ENCODE measurements at regions not wholly inside any gene's neighbourhood (a gene's known extent, or its start where the extent isn't known, plus 50 kb on each side); places are given as distances from the start of the nearest gene placed in this dataset.

DNA sequence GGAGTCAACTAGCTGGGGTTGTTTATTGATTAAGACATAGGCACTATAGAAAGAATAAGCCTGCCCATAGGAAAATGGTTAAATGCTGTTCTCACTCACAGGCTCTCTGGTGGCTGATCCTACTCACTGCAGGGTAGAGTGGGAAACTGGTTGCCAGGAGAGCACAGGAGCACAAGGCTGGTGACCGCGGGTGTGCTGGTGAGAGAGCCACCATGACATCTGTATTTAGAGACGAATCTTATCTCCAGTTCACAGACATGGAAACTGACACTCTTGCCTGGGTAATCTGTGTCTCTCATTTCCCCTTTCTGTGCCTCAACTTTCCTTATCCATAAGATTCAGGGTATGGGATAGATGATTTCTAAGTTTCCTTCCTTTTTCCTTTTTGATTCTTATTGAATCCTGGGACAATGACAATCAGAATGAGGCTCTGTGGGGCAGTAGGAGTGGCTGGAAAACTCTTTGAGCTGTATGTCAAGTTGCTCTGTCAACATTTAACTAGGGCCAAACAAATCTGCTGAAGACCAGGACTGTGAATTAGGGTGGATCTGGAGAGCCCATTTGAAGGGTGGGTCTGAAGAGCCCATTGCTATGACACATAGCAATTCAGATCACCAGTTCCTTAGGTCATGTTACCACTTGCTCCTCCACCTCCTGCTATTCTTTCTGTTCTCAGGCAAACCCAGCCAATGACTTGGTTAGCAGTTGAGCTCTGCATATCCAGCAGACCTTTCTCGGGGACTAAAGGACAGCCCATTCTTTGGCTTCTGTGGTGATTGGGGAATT is 286.1 kb upstream of the TBL1XR1 start:
- Histone ChIP-seq H3K4me1 (ENCODE audit: insufficient read depth, low read length) (peaks cover 17% of the 10 kb centered on the region), H3K9ac (ENCODE audit: low read length) (no peak overlapping the region), H3K4me3 (ENCODE audit: low read length) (no peak overlapping the region), H3F3A (ENCODE audit: low read length, unreplicated experiment) (no peaks in the 10 kb centered on the region), H3K9me3 (ENCODE audit: low read length) (no peaks in the 10 kb centered on the region), H3K4me2 (ENCODE audit: low read length) (no peak overlapping the region), H3K27ac (ENCODE audit: low read length) (no peak overlapping the region), H3K79me2 (ENCODE audit: low read length) (no peaks in the 10 kb centered on the region), H3K36me3 (ENCODE audit: low read depth, low read length) (no peaks in the 10 kb centered on the region), H4K20me1 (ENCODE audit: low read length) (no peaks in the 10 kb centered on the region), H3K9me2 (replicated peaks; ENCODE audit: low read length) (no peaks in the 10 kb centered on the region), H2AFZ (ENCODE audit: low read length) (no peak overlapping the region), H3K27me3 (ENCODE audit: low read length) (no peaks in the 10 kb centered on the region)
- intact Hi-C loops (cut with micrococcal nuclease), result no loop called here
- BruUV-seq (replicated peaks), result no TSS peak
- TF ChIP-seq, protein P1, sequence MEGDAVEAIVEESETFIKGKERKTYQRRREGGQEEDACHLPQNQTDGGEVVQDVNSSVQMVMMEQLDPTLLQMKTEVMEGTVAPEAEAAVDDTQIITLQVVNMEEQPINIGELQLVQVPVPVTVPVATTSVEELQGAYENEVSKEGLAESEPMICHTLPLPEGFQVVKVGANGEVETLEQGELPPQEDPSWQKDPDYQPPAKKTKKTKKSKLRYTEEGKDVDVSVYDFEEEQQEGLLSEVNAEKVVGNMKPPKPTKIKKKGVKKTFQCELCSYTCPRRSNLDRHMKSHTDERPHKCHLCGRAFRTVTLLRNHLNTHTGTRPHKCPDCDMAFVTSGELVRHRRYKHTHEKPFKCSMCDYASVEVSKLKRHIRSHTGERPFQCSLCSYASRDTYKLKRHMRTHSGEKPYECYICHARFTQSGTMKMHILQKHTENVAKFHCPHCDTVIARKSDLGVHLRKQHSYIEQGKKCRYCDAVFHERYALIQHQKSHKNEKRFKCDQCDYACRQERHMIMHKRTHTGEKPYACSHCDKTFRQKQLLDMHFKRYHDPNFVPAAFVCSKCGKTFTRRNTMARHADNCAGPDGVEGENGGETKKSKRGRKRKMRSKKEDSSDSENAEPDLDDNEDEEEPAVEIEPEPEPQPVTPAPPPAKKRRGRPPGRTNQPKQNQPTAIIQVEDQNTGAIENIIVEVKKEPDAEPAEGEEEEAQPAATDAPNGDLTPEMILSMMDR (conservative IDR thresholded peaks at IDR 0.05; ENCODE audit: low read depth, low read length), result peak; percentile 38; the same call in 1 of the 2 replicates
- TF ChIP-seq EZH2 (IDR thresholded peaks at IDR 0.05; ENCODE audit: low read length, unreplicated experiment), result no peak
- TF ChIP-seq EZH2phosphoT487 (IDR thresholded peaks at IDR 0.05; ENCODE audit: borderline replicate concordance, low read length), result no peak
- no peak for ATAC-seq
- ChIA-PET POLR2A (ENCODE audit: unreplicated experiment) (no interaction called here), CTCF (interaction anchor here (0.8 kb wide), 1 partner anchor 163 kb away, joined by 3 read pairs; no protein-coding TSS in a partner anchor)
- DNase-seq, result peak; percentile 26

DNA sequence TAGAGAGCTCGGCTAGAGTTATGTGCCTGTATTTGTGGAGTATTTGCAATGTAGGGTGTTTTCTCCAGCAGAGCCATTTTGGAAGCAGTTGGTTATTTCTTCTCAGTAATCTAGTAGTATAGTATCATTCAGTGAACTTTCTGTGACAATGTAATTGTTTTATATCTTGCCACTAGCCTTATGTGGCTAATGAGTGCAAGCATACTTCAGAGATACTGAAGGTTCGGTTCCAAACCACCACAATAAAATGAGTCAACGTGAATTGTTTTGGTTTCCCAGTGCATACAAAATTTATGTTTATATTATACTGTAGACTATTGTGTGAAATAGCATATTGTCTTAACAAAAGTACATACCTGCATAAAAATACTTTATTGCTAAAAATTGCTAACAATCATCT is 286.9 kb upstream of the TBL1XR1 start:
- Histone ChIP-seq H3K4me3 (ENCODE audit: low read length) (no peak overlapping the region), H4K20me1 (ENCODE audit: low read length) (no peaks in the 10 kb centered on the region), H3K9me3 (ENCODE audit: low read length) (no peaks in the 10 kb centered on the region), H3K27me3 (ENCODE audit: low read length) (no peaks in the 10 kb centered on the region), H2AFZ (ENCODE audit: low read length) (no peak overlapping the region), H3F3A (ENCODE audit: low read length, unreplicated experiment) (no peaks in the 10 kb centered on the region), H3K4me2 (ENCODE audit: low read length) (no peak overlapping the region), H3K36me3 (ENCODE audit: low read depth, low read length) (no peaks in the 10 kb centered on the region), H3K9ac (ENCODE audit: low read length) (no peak overlapping the region), H3K79me2 (ENCODE audit: low read length) (no peaks in the 10 kb centered on the region), H3K9me2 (replicated peaks; ENCODE audit: low read length) (no peaks in the 10 kb centered on the region), H3K27ac (ENCODE audit: low read length) (no peak overlapping the region), H3K4me1 (ENCODE audit: insufficient read depth, low read length) (peaks cover 11% of the 10 kb centered on the region)
- POLR2A ChIA-PET (ENCODE audit: unreplicated experiment), result no interaction called here
- ATAC-seq (no peak), DNase-seq (no peak)
- CTCF ChIA-PET, result no interaction called here
- intact Hi-C loops (cut with micrococcal nuclease), result no loop called here
- BruUV-seq (replicated peaks), result no TSS peak
- no peak for TF ChIP-seq EZH2phosphoT487 (IDR thresholded peaks at IDR 0.05; ENCODE audit: borderline replicate concordance, low read length)
- TF ChIP-seq EZH2 (IDR thresholded peaks at IDR 0.05; ENCODE audit: low read length, unreplicated experiment), result no peak
- TF ChIP-seq, protein P1 (conservative IDR thresholded peaks at IDR 0.05; ENCODE audit: low read depth, low read length), result no peak

DNA sequence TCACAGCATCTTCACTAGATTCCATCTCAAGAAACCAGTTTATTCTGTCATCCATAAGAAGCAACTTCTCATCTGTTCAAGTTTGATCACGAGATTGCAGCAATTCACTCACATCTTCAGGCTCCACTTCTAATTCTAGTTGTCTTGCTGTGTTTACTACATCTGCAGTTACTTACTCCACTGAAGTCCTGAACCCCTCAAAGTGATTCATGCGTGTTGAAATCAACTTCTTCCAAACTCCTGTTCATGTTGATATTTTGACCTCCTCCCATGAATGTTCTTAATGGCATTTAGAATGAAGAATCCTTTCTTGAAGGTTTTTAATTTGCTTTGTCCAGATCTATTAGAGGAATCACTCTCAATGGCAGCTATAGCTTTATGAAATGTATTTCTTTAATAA is 287.6 kb upstream of the TBL1XR1 start:
- Histone ChIP-seq H3K27ac (ENCODE audit: low read length) (no peak overlapping the region), H4K20me1 (ENCODE audit: low read length) (no peaks in the 10 kb centered on the region), H3K4me1 (ENCODE audit: insufficient read depth, low read length) (peaks cover 9% of the 10 kb centered on the region), H3K27me3 (ENCODE audit: low read length) (no peaks in the 10 kb centered on the region), H3K36me3 (ENCODE audit: low read depth, low read length) (no peaks in the 10 kb centered on the region), H3F3A (ENCODE audit: low read length, unreplicated experiment) (no peaks in the 10 kb centered on the region), H3K9me3 (ENCODE audit: low read length) (no peaks in the 10 kb centered on the region), H3K9ac (ENCODE audit: low read length) (no peak overlapping the region), H3K9me2 (replicated peaks; ENCODE audit: low read length) (no peaks in the 10 kb centered on the region), H2AFZ (ENCODE audit: low read length) (no peak overlapping the region), H3K4me3 (ENCODE audit: low read length) (no peak overlapping the region), H3K4me2 (ENCODE audit: low read length) (no peak overlapping the region), H3K79me2 (ENCODE audit: low read length) (no peaks in the 10 kb centered on the region)
- POLR2A ChIA-PET (ENCODE audit: unreplicated experiment), result no interaction called here
- ATAC-seq, result no peak
- TF ChIP-seq, protein P1 (conservative IDR thresholded peaks at IDR 0.05; ENCODE audit: low read depth, low read length), result no peak
- TF ChIP-seq EZH2phosphoT487 (IDR thresholded peaks at IDR 0.05; ENCODE audit: borderline replicate concordance, low read length), result no peak
- TF ChIP-seq EZH2 (IDR thresholded peaks at IDR 0.05; ENCODE audit: low read length, unreplicated experiment), result no peak
- CTCF ChIA-PET, result interaction anchor here (0.7 kb wide), 1 partner anchor 14 kb away, joined by 3 read pairs; no protein-coding TSS in a partner anchor
- intact Hi-C loops (cut with micrococcal nuclease), result no loop called here
- DNase-seq, result no peak
- no TSS peak for BruUV-seq (replicated peaks)

All from PC-3 (cell line).